ENCODE measurements at regions not wholly inside any gene's neighbourhood (a gene's known extent, or its start where the extent isn't known, plus 50 kb on each side); places are given as distances from the start of the nearest gene placed in this dataset.
"Not testable (repeated sequence)": the region's sequence is repeated elsewhere in the genome, so short reads cannot be mapped to it uniquely, and the experiment has no call there.

- Mint-ChIP-seq H3K4me3 (no peak overlapping the region), H3K36me3 (no peaks in the 10 kb centered on the region), H3K4me1 (no peaks in the 10 kb centered on the region), H3K27me3 (ENCODE audit: low read depth in 2 of 2) (no peaks in the 10 kb centered on the region), H3K9me3 (peaks cover 0 to 6% of the 10 kb centered on the region in 2 donors), H3K27ac (no peak overlapping the region)
- Histone ChIP-seq H3K4me3 (ENCODE audit: low read length) (no peak overlapping the region), H3K9me3 (ENCODE audit: control insufficient read depth, insufficient read depth, low read length) (no peaks in the 10 kb centered on the region), H3K27ac (ENCODE audit: low read length) (no peak overlapping the region), H3K4me1 (ENCODE audit: control insufficient read depth, insufficient read depth, low read length) (no peaks in the 10 kb centered on the region), H3K36me3 (ENCODE audit: control insufficient read depth, insufficient read depth, low read length) (no peaks in the 10 kb centered on the region), H3K27me3 (ENCODE audit: control insufficient read depth, insufficient read depth, low read length) (no peaks in the 10 kb centered on the region)
- DNase-seq (no peak), ATAC-seq (no peak)
- TF ChIP-seq CTCF (IDR thresholded peaks at IDR 0.05): no peak
- no CpG with 5 or more reads among the region's 1 CpG for WGBS (ENCODE audit: insufficient coverage)
- intact Hi-C loops (cut with micrococcal nuclease): no loop called here
Observed at GRCh38 chr7:46099076-46099475, 178.0 kb upstream of the IGFBP3 start.

GRCh38 chr7:46091071-46091470, 170.0 kb upstream of the IGFBP3 start:
- Histone ChIP-seq H3K27me3 (ENCODE audit: control insufficient read depth, insufficient read depth, low read length) (no peaks in the 10 kb centered on the region), H3K4me1 (ENCODE audit: control insufficient read depth, insufficient read depth, low read length) (no peaks in the 10 kb centered on the region), H3K27ac (ENCODE audit: low read length) (no peak overlapping the region), H3K4me3 (ENCODE audit: low read length) (no peak overlapping the region), H3K9me3 (ENCODE audit: control insufficient read depth, insufficient read depth, low read length) (no peaks in the 10 kb centered on the region), H3K36me3 (ENCODE audit: control insufficient read depth, insufficient read depth, low read length) (no peaks in the 10 kb centered on the region)
- ATAC-seq: no peak
- WGBS (ENCODE audit: insufficient coverage): no CpG with 5 or more reads among the region's 1 CpG
- no peak overlapping the region for H3K27ac Mint-ChIP-seq
- H3K36me3 Mint-ChIP-seq: no peaks in the 10 kb centered on the region
- no peak for TF ChIP-seq CTCF (IDR thresholded peaks at IDR 0.05)
- intact Hi-C loops (cut with micrococcal nuclease): no loop called here
- H3K4me3 Mint-ChIP-seq: no peak overlapping the region
- H3K27me3 Mint-ChIP-seq (ENCODE audit: low read depth in 2 of 2): no peaks in the 10 kb centered on the region
- no peaks in the 10 kb centered on the region for H3K4me1 Mint-ChIP-seq
- peaks cover 15 to 16% of the 10 kb centered on the region in 2 donors for H3K9me3 Mint-ChIP-seq
- no peak for DNase-seq

GRCh38 chr7:46089281-46089680, 168.2 kb upstream of the IGFBP3 start:
- no peaks in the 10 kb centered on the region for H3K9me3 ChIP-seq (ENCODE audit: control insufficient read depth, insufficient read depth, low read length)
- Mint-ChIP-seq H3K4me1 (no peaks in the 10 kb centered on the region), H3K27ac (no peak overlapping the region), H3K9me3 (peaks cover 15 to 16% of the 10 kb centered on the region in 2 donors), H3K36me3 (no peaks in the 10 kb centered on the region), H3K4me3 (no peak overlapping the region), H3K27me3 (ENCODE audit: low read depth in 2 of 2) (no peaks in the 10 kb centered on the region)
- no peaks in the 10 kb centered on the region for H3K36me3 ChIP-seq (ENCODE audit: control insufficient read depth, insufficient read depth, low read length)
- no peak overlapping the region for H3K27ac ChIP-seq (ENCODE audit: low read length)
- H3K4me1 ChIP-seq (ENCODE audit: control insufficient read depth, insufficient read depth, low read length): no peaks in the 10 kb centered on the region
- H3K4me3 ChIP-seq (ENCODE audit: low read length): no peak overlapping the region
- WGBS (ENCODE audit: insufficient coverage): 100% methylated on average over 1 of the region's 1 CpG
- ATAC-seq (no peak), DNase-seq (no peak)
- H3K27me3 ChIP-seq (ENCODE audit: control insufficient read depth, insufficient read depth, low read length): no peaks in the 10 kb centered on the region
- intact Hi-C loops (cut with micrococcal nuclease): no loop called here
- TF ChIP-seq CTCF (IDR thresholded peaks at IDR 0.05): no peak

GRCh38 chr7:46088486-46088885, 167.4 kb upstream of the IGFBP3 start:
- H3K27ac Mint-ChIP-seq; H3K36me3 ChIP-seq (ENCODE audit: control insufficient read depth, insufficient read depth, low read length); H3K27ac ChIP-seq (ENCODE audit: low read length); H3K4me3 ChIP-seq (ENCODE audit: low read length); intact Hi-C loops (cut with micrococcal nuclease); H3K4me1 Mint-ChIP-seq; H3K4me1 ChIP-seq (ENCODE audit: control insufficient read depth, insufficient read depth, low read length); H3K9me3 ChIP-seq (ENCODE audit: control insufficient read depth, insufficient read depth, low read length); H3K36me3 Mint-ChIP-seq; H3K4me3 Mint-ChIP-seq; H3K27me3 ChIP-seq (ENCODE audit: control insufficient read depth, insufficient read depth, low read length); H3K27me3 Mint-ChIP-seq (ENCODE audit: low read depth in 2 of 2); ATAC-seq; DNase-seq: not testable (repeated sequence)
- H3K9me3 Mint-ChIP-seq: peaks cover 15 to 16% of the 10 kb centered on the region in 2 donors
- 80% methylated on average over 2 of the region's 2 CpGs for WGBS (ENCODE audit: insufficient coverage)

Data from natural killer cell (primary cell).